ENCODE measurements at regions not wholly inside any gene's neighbourhood (a gene's known extent, or its start where the extent isn't known, plus 50 kb on each side); places are given as distances from the start of the nearest gene placed in this dataset.
"Not testable (repeated sequence)": the region's sequence is repeated elsewhere in the genome, so short reads cannot be mapped to it uniquely, and the experiment has no call there.

- not testable (repeated sequence) for TF ChIP-seq POLR2A (IDR thresholded peaks at IDR 0.05); CTCF (IDR thresholded peaks at IDR 0.05); EP300 (IDR thresholded peaks at IDR 0.05; ENCODE audit: low read depth)
These were observed 151.9 kb upstream of the PABPC3 start for GRCh38 chr13:24944073-24944472.
